Stimulated activated CD8-positive, alpha-beta memory T cell treated with anti-CD3 and anti-CD28 coated beads, Interleukin-4, amount 100 ng/mL, for 24 hours (primary cell): ENCODE measurements at regions not wholly inside any gene's neighbourhood (a gene's known extent, or its start where the extent isn't known, plus 50 kb on each side); places are given as distances from the start of the nearest gene placed in this dataset.
"Not testable (repeated sequence)": the region's sequence is repeated elsewhere in the genome, so short reads cannot be mapped to it uniquely, and the experiment has no call there.

Source experiments
- DNase-seq: peaks from one replicate; pipeline ENCODE4 v3.0.0-alpha.2; 2020; ENCODE audit warnings: low read depth

- no peak for DNase-seq
Measured at GRCh38 chr6:27190126-27190525, 57.4 kb upstream of the PRSS16 start.

- DNase-seq: not testable (repeated sequence)
Measured at GRCh38 chr6:27194453-27194852, 53.0 kb upstream of the PRSS16 start.

GRCh38 chr6:27195547-27195946 lies 52.0 kb upstream of the PRSS16 start:
- DNase-seq: not testable (repeated sequence)
